ENCODE measurements at regions not wholly inside any gene's neighbourhood (a gene's known extent, or its start where the extent isn't known, plus 50 kb on each side); places are given as distances from the start of the nearest gene placed in this dataset.
"Not testable (repeated sequence)": the region's sequence is repeated elsewhere in the genome, so short reads cannot be mapped to it uniquely, and the experiment has no call there.

DNA sequence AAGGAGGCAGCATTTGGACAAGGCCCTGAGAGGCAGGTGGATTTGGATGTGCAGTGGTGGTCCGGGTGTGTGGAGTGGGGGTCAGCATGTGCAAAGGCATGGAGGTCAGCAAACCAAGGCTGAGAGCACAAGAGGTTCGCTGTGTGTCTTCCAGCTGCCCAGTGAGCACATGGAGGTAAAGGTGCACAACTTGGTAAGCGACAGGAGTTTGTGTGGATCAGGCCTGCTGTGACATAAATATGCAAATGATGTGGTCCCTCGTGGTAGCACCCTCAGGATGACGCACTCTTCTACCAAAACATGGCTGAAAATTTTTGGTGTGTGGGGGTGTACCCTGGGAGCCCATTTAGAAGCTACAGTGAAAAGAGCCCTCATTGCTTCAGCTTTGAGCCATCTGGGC, 271.0 kb upstream of the PLGLB2 start:
- not testable (repeated sequence) for H3K27ac ChIP-seq (ENCODE audit: low read length); H3K9me2 ChIP-seq (replicated peaks; ENCODE audit: insufficient read depth, low read length); DNase-seq; H2AFZ ChIP-seq (ENCODE audit: low read length); H3K4me3 ChIP-seq (ENCODE audit: low read length); H3K4me1 ChIP-seq (ENCODE audit: low read length); H3K4me2 ChIP-seq (ENCODE audit: low read depth, low read length); H3K27me3 ChIP-seq (replicated peaks; ENCODE audit: insufficient read depth, low read length); H4K20me1 ChIP-seq (ENCODE audit: insufficient read depth, low read length); H3K36me3 ChIP-seq (replicated peaks; ENCODE audit: insufficient read depth, low read length); H3F3A ChIP-seq (ENCODE audit: insufficient read depth, low read length); H3K9ac ChIP-seq (ENCODE audit: low read length); H3K9me3 ChIP-seq (replicated peaks; ENCODE audit: insufficient read depth, low read length)
- H3K79me2 ChIP-seq (ENCODE audit: low read length) = peaks cover 41% of the 10 kb centered on the region

DNA sequence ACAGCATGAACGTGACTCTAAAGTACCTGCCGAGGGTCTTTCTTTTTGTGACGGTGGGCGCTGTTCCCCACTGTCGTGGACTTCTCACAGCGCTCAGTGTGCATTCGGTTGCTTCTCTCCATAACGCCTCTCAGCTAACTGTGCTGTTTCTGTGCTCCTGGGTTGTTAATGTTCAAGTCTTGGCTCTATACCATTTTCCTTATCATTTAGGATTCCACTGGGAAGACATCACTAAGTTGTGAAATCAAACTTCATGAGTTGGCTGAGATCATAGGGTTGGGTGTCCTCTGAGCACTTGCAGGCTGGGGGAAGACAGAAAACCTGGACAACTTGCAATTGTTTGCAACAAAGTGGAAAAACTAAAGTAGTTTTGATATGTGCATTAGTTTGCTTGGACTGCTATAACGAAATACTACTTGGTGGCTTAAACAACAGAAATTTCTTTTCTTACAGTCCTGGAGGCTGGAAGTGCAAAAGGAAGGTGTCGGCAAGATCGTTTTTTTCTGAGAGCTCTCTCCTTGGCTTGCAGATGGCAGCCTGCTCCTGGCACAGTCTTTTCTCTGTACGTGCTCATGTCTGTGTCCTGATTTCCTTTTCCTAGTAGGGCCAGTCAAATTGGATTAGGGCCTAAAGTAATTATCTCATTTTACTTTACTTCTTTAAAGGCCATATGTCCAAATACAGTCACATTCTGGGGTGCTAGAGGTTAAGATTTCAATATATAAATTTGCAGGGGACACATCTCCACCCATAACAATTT, 270.0 kb upstream of the PLGLB2 start:
- H3K27me3 ChIP-seq (replicated peaks; ENCODE audit: insufficient read depth, low read length); H4K20me1 ChIP-seq (ENCODE audit: insufficient read depth, low read length); H3K9me2 ChIP-seq (replicated peaks; ENCODE audit: insufficient read depth, low read length); H3K27ac ChIP-seq (ENCODE audit: low read length); H3K4me2 ChIP-seq (ENCODE audit: low read depth, low read length); H3K9me3 ChIP-seq (replicated peaks; ENCODE audit: insufficient read depth, low read length); H3K4me1 ChIP-seq (ENCODE audit: low read length); H2AFZ ChIP-seq (ENCODE audit: low read length); H3K4me3 ChIP-seq (ENCODE audit: low read length); H3F3A ChIP-seq (ENCODE audit: insufficient read depth, low read length); H3K9ac ChIP-seq (ENCODE audit: low read length); H3K36me3 ChIP-seq (replicated peaks; ENCODE audit: insufficient read depth, low read length); DNase-seq: not testable (repeated sequence)
- H3K79me2 ChIP-seq (ENCODE audit: low read length) = peaks cover 46% of the 10 kb centered on the region

DNA sequence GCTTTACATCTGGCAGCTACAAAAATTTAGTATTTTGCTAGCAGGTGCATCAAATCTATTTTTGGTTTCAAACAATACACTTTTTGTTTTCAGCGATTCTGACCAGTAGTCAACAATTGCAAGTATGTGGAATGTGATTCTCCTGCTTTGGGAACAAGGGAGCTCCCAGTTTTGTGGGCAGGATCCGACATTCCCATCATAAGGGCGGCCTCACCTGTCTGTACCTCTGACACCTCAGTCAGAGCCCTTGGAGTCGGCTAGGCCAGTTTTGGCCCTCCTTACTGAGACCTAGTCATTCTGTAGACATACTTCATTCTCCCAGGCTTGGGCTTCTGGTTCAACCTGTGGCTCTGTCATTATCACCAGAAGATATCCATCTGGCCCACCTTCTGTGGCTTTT, 269.0 kb upstream of the PLGLB2 start:
- H3K4me3 ChIP-seq (ENCODE audit: low read length); H4K20me1 ChIP-seq (ENCODE audit: insufficient read depth, low read length); H3K9ac ChIP-seq (ENCODE audit: low read length); H3F3A ChIP-seq (ENCODE audit: insufficient read depth, low read length); H2AFZ ChIP-seq (ENCODE audit: low read length); H3K9me3 ChIP-seq (replicated peaks; ENCODE audit: insufficient read depth, low read length); H3K9me2 ChIP-seq (replicated peaks; ENCODE audit: insufficient read depth, low read length); H3K27ac ChIP-seq (ENCODE audit: low read length); DNase-seq; H3K4me2 ChIP-seq (ENCODE audit: low read depth, low read length); H3K36me3 ChIP-seq (replicated peaks; ENCODE audit: insufficient read depth, low read length); H3K27me3 ChIP-seq (replicated peaks; ENCODE audit: insufficient read depth, low read length); H3K4me1 ChIP-seq (ENCODE audit: low read length): not testable (repeated sequence)
- H3K79me2 ChIP-seq (ENCODE audit: low read length) = peaks cover 45% of the 10 kb centered on the region

DNA sequence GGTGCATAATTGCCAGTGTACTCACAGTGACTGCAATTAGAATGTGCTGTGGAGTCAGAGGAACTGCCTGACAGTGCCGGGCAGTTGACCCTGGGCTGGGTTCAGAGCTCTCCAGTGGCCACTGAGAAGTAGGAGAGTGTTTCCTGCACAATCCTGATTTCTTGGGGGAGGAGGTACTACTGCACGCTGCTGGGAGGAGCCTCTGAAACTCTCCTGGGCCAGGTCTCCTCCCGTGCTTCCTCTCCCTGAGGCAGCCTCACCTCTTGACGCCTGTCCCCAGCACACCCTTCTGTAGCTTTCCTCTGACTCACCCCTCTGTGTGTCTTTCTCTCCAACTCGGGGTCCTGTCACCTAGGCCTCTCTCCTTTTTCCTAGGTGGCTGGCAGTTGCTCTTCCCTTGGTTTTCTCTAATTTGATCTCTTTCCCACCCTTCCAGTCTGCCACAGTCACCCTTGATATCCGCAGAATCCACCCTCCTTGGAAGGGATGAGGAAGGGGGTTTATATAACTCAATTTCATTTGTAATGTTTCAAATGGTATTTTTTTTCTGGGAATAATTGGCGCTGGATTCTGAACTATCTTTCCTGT, 264.7 kb upstream of the PLGLB2 start:
- not testable (repeated sequence) for H3K9me3 ChIP-seq (replicated peaks; ENCODE audit: insufficient read depth, low read length); H3K36me3 ChIP-seq (replicated peaks; ENCODE audit: insufficient read depth, low read length); H3K9ac ChIP-seq (ENCODE audit: low read length); H2AFZ ChIP-seq (ENCODE audit: low read length); H3K4me3 ChIP-seq (ENCODE audit: low read length); H3K4me2 ChIP-seq (ENCODE audit: low read depth, low read length); H3K27ac ChIP-seq (ENCODE audit: low read length); H3K9me2 ChIP-seq (replicated peaks; ENCODE audit: insufficient read depth, low read length); H3K4me1 ChIP-seq (ENCODE audit: low read length); H4K20me1 ChIP-seq (ENCODE audit: insufficient read depth, low read length); H3F3A ChIP-seq (ENCODE audit: insufficient read depth, low read length); H3K27me3 ChIP-seq (replicated peaks; ENCODE audit: insufficient read depth, low read length); DNase-seq
- H3K79me2 ChIP-seq (ENCODE audit: low read length) = peaks cover 50% of the 10 kb centered on the region

DNA sequence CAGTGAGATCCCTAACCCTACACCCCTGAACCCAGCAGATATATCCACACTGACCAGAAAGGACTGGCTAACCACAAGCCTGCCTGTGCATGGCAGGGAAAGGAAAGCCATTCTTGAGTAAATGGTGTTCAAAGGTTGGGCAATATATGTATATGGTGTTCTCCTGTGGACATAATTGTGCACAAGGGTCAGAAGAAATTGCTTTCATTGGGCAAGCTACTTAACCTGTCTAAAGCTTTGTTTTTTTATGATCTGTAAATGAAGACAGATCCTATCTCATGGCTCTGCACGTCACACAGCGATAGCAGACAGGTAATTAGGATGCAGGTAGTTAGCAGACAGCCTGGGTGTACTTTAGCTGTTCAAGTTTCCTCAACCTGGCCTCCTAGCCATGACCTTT, 263.5 kb upstream of the PLGLB2 start:
- not testable (repeated sequence) for H3K9me3 ChIP-seq (replicated peaks; ENCODE audit: insufficient read depth, low read length); H4K20me1 ChIP-seq (ENCODE audit: insufficient read depth, low read length); H3F3A ChIP-seq (ENCODE audit: insufficient read depth, low read length); H3K4me3 ChIP-seq (ENCODE audit: low read length); H3K4me2 ChIP-seq (ENCODE audit: low read depth, low read length); H2AFZ ChIP-seq (ENCODE audit: low read length); H3K36me3 ChIP-seq (replicated peaks; ENCODE audit: insufficient read depth, low read length); H3K4me1 ChIP-seq (ENCODE audit: low read length); H3K9ac ChIP-seq (ENCODE audit: low read length); H3K9me2 ChIP-seq (replicated peaks; ENCODE audit: insufficient read depth, low read length); DNase-seq; H3K27me3 ChIP-seq (replicated peaks; ENCODE audit: insufficient read depth, low read length)
- peaks cover 54% of the 10 kb centered on the region for H3K79me2 ChIP-seq (ENCODE audit: low read length)
- peak overlapping the region; percentile 51; the same call in 1 of the 2 replicates for H3K27ac ChIP-seq (ENCODE audit: low read length)

DNA sequence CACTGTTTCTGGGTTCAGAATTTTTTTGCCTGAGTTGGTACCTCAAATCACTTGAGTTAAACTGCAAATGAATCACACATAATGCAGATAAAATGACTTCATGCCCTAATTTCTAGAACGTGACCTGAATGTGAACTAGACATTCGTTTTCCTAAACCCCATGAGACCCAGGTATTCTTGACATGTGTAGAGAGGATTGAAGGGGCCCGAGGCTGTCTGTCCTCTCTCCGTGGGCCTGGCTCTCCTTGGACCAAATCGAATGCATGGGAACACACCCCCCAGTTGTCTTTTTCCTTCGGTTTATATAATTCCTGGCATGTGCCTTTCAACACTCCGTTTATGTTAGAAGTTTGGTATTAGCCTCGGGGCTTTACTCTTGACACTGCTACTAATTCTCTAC, 262.4 kb upstream of the PLGLB2 start:
- H3F3A ChIP-seq (ENCODE audit: insufficient read depth, low read length); H3K27me3 ChIP-seq (replicated peaks; ENCODE audit: insufficient read depth, low read length); DNase-seq; H3K4me1 ChIP-seq (ENCODE audit: low read length); H3K4me3 ChIP-seq (ENCODE audit: low read length); H3K9ac ChIP-seq (ENCODE audit: low read length); H4K20me1 ChIP-seq (ENCODE audit: insufficient read depth, low read length); H3K4me2 ChIP-seq (ENCODE audit: low read depth, low read length); H3K36me3 ChIP-seq (replicated peaks; ENCODE audit: insufficient read depth, low read length); H3K9me3 ChIP-seq (replicated peaks; ENCODE audit: insufficient read depth, low read length); H3K9me2 ChIP-seq (replicated peaks; ENCODE audit: insufficient read depth, low read length); H2AFZ ChIP-seq (ENCODE audit: low read length): not testable (repeated sequence)
- Histone ChIP-seq H3K27ac (ENCODE audit: low read length) (peak overlapping the region; percentile 51; the same call in 1 of the 2 replicates), H3K79me2 (ENCODE audit: low read length) (peaks cover 50% of the 10 kb centered on the region)

DNA sequence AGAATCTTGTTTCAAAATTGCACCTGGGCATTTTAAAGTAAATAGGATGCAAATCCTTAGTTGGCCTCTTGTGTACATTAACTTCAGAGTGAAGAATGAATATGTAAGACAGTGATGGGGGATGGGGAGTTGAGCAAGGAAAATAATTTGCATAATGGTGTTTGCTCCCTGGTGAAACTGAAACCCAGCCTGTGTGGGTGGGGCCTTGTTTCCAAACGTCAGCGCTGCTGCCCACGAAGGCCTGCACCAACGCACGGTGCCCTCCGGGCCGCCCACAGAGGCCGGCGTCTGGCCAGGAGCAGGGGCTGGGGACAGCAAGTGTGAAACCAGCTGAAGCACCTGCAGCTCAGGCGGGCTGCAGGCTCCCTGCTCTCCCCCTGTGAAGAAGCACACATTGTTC, 262.0 kb upstream of the PLGLB2 start:
- H3K9me2 ChIP-seq (replicated peaks; ENCODE audit: insufficient read depth, low read length); H3K9me3 ChIP-seq (replicated peaks; ENCODE audit: insufficient read depth, low read length); DNase-seq; H4K20me1 ChIP-seq (ENCODE audit: insufficient read depth, low read length); H3K4me3 ChIP-seq (ENCODE audit: low read length); H3K27me3 ChIP-seq (replicated peaks; ENCODE audit: insufficient read depth, low read length); H3K9ac ChIP-seq (ENCODE audit: low read length); H3K36me3 ChIP-seq (replicated peaks; ENCODE audit: insufficient read depth, low read length); H2AFZ ChIP-seq (ENCODE audit: low read length); H3F3A ChIP-seq (ENCODE audit: insufficient read depth, low read length); H3K4me2 ChIP-seq (ENCODE audit: low read depth, low read length); H3K4me1 ChIP-seq (ENCODE audit: low read length): not testable (repeated sequence)
- H3K27ac ChIP-seq (ENCODE audit: low read length) = peak overlapping the region; percentile 75; the same call in 1 of the 2 replicates
- peaks cover 50% of the 10 kb centered on the region for H3K79me2 ChIP-seq (ENCODE audit: low read length)

DNA sequence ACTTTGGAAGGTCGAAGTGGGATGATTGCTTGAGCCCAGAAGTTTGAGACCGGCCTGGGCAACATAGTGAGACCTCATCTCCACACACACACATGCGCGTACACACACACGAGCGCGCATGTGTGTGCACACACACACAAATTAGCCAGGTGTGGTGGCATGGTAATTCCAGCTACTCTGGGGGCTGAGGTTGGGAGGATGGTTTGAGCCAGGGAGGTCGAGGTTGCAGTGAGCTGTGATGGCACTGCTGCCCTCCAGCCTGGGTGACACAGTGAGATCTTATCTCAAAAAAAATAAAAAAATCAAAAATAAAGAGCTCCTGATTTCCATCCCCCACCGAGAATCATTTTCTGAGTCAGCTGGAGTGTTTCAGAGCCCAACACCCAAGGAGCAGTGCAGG, 261.5 kb upstream of the PLGLB2 start:
- H3K4me2 ChIP-seq (ENCODE audit: low read depth, low read length) = not testable (repeated sequence)
- peaks cover 51% of the 10 kb centered on the region for H3K79me2 ChIP-seq (ENCODE audit: low read length)

More for the DNA sequence above, 261.5 kb upstream of the PLGLB2 start:
- H3K36me3 ChIP-seq (replicated peaks; ENCODE audit: insufficient read depth, low read length); H2AFZ ChIP-seq (ENCODE audit: low read length); H3K9me3 ChIP-seq (replicated peaks; ENCODE audit: insufficient read depth, low read length); H3K9me2 ChIP-seq (replicated peaks; ENCODE audit: insufficient read depth, low read length); H3K4me1 ChIP-seq (ENCODE audit: low read length); H4K20me1 ChIP-seq (ENCODE audit: insufficient read depth, low read length); H3F3A ChIP-seq (ENCODE audit: insufficient read depth, low read length); H3K27me3 ChIP-seq (replicated peaks; ENCODE audit: insufficient read depth, low read length); DNase-seq; H3K4me3 ChIP-seq (ENCODE audit: low read length): not testable (repeated sequence)
- peak overlapping the region; percentile 75; the same call in 1 of the 2 replicates for H3K27ac ChIP-seq (ENCODE audit: low read length)
- H3K9ac ChIP-seq (ENCODE audit: low read length) = peak overlapping the region; percentile 51; the same call in 1 of the 2 replicates

Data from MM.1S (cell line).